HG03354 (cell line): ENCODE measurements at regions not wholly inside any gene's neighbourhood (a gene's known extent, or its start where the extent isn't known, plus 50 kb on each side); places are given as distances from the start of the nearest gene placed in this dataset.
A peak's percentile ranks its signal among the peaks of the same experiment; 100 is the strongest.

Source experiments
- ATAC-seq: cut with Tn5 transposase; IDR thresholded peaks from one replicate; pipeline ENCODE4 v1.9.1; 2021; ENCODE audit warnings: mild to moderate bottlenecking; ENCODE audit not compliant: unreplicated experiment, poor library complexity, severe bottlenecking

- no peak for ATAC-seq
Observed at GRCh38 chr18:70463085-70463484, 174.2 kb downstream of the SOCS6 start.

GRCh38 chr18:70462078-70462439 is 173.2 kb downstream of the SOCS6 start:
- ATAC-seq, result no peak

- no peak for ATAC-seq
Observed at GRCh38 chr18:70461323-70462077, 172.7 kb downstream of the SOCS6 start.

- no peak for ATAC-seq
Observed at GRCh38 chr18:70459731-70460130, 170.9 kb downstream of the SOCS6 start.

GRCh38 chr18:70459251-70459650 is 170.4 kb downstream of the SOCS6 start:
- no peak for ATAC-seq

- no peak for ATAC-seq
Observed at GRCh38 chr18:70457788-70458187, 168.9 kb downstream of the SOCS6 start.

GRCh38 chr18:70457223-70457622 is 168.4 kb downstream of the SOCS6 start:
- ATAC-seq, result no peak

- ATAC-seq, result no peak
Observed at GRCh38 chr18:70456376-70456775, 167.5 kb downstream of the SOCS6 start.

GRCh38 chr18:70455731-70456130 is 166.9 kb downstream of the SOCS6 start:
- no peak for ATAC-seq

- ATAC-seq, result peak; percentile 90
Observed at GRCh38 chr18:70454704-70455322, 166.0 kb downstream of the SOCS6 start.

- ATAC-seq, result no peak
Observed at GRCh38 chr18:70453058-70453775, 164.4 kb downstream of the SOCS6 start.

GRCh38 chr18:70452501-70452900 is 163.7 kb downstream of the SOCS6 start:
- no peak for ATAC-seq

GRCh38 chr18:70450426-70451253 is 161.8 kb downstream of the SOCS6 start:
- no peak for ATAC-seq

- no peak for ATAC-seq
Observed at GRCh38 chr18:70448588-70448987, 159.7 kb downstream of the SOCS6 start.

- no peak for ATAC-seq
Observed at GRCh38 chr18:70446063-70446462, 157.2 kb downstream of the SOCS6 start.

- no peak for ATAC-seq
Observed at GRCh38 chr18:70442933-70443332, 154.1 kb downstream of the SOCS6 start.

GRCh38 chr18:70432804-70433400 is 144.1 kb downstream of the SOCS6 start:
- ATAC-seq, result no peak

GRCh38 chr18:70431203-70431624 is 142.4 kb downstream of the SOCS6 start:
- ATAC-seq, result no peak

- ATAC-seq, result no peak
Observed at GRCh38 chr18:70430501-70431173, 141.8 kb downstream of the SOCS6 start.
